Endothelial cell of umbilical vein (primary cell): ENCODE measurements at regions not wholly inside any gene's neighbourhood (a gene's known extent, or its start where the extent isn't known, plus 50 kb on each side); places are given as distances from the start of the nearest gene placed in this dataset.

ENCODE experiments used
- CTCF ChIP-seq, 2 donors: IDR thresholded peaks; 1 replicate in 1 of 2; 2 replicates in 1 of 2; pipeline ENCODE4 v1.5.1; 2011; ENCODE audit warnings: low read length in 2 of 2, mild to moderate bottlenecking in 2 of 2, moderate library complexity in 2 of 2, control low read depth in 1 of 2, inconsistent platforms in 1 of 2, low read depth in 1 of 2; ENCODE audit not compliant: insufficient read depth in 1 of 2; ENCODE audit errors: extremely low read depth in 1 of 2
- EZH2 ChIP-seq: IDR thresholded peaks from 2 replicates; pipeline ENCODE4 v1.6.1; 2012; ENCODE audit warnings: borderline replicate concordance, low read depth, mild to moderate bottlenecking, moderate library complexity, low read length, inconsistent platforms; ENCODE audit not compliant: severe bottlenecking
- MAX ChIP-seq: IDR thresholded peaks from 2 replicates; pipeline ENCODE4 v1.6.1; 2011; ENCODE audit not compliant: insufficient read depth, insufficient read length
- POLR2A ChIP-seq: IDR thresholded peaks from 2 replicates; pipeline ENCODE4 v1.6.1; 2012; ENCODE audit warnings: low read depth, mild to moderate bottlenecking, control low read depth, low read length
- POLR2AphosphoS5 ChIP-seq: IDR thresholded peaks from 2 replicates; pipeline ENCODE4 v1.6.1; 2012; ENCODE audit warnings: low read depth, mild to moderate bottlenecking, control low read depth, low read length, moderate library complexity; ENCODE audit not compliant: insufficient read depth

GRCh38 chr6:14286144-14286543, 168.6 kb downstream of the CD83 start:
- TF ChIP-seq MAX: no peak
- no peak for TF ChIP-seq CTCF (IDR thresholded peaks at IDR 0.05; ENCODE audit: extremely low read depth in 1 of 2, insufficient read depth in 1 of 2, low read depth in 1 of 2, low read length in 2 of 2)
- no peak for TF ChIP-seq EZH2
- no peak for TF ChIP-seq POLR2AphosphoS5
- no peak for TF ChIP-seq POLR2A
